HG03139 (cell line): ENCODE measurements at regions not wholly inside any gene's neighbourhood (a gene's known extent, or its start where the extent isn't known, plus 50 kb on each side); places are given as distances from the start of the nearest gene placed in this dataset.

Experiments
- ATAC-seq: cut with Tn5 transposase; IDR thresholded peaks from one replicate; pipeline ENCODE4 v1.9.1; 2021; ENCODE audit not compliant: unreplicated experiment

DNA sequence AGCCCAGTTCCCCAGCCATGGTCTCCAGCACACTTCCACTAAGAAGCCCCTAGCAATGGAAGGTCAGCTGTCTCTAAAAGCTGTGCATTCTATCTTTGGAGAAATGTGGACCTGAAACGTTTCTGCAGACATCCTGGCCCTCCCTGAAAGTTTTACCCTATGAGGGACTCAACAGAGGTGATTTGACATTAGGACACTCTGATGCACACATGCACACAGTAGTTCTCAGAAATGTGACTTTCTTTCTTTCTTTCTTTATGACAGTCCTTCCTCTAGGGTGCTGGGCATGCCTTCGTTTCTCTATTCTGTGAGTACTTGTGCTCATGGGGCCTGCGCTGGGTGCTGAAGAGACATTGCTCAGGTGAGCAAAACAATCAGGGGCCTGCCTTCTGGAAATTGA is 857.3 kb downstream of the RNF144A start:
- ATAC-seq, result no peak

DNA sequence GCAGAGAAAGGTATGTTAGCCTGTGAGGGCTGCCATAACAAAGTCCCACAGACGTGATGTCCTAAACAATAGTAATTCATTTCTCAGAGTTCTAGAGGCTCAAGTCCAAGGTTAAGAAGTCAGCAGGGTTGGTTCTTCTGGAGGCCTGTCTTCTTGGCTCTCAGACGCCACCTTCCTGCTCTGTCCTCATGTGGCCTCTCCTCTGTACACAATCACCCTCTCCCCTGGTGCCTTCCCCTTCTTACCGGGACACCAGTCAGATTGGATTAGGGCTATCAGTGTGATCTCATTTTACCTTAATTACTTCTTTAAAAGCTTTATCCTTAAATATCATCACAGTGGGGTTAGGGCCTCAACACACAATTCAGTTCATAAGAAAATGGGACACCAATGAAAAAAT is 860.5 kb downstream of the RNF144A start:
- ATAC-seq, result no peak

DNA sequence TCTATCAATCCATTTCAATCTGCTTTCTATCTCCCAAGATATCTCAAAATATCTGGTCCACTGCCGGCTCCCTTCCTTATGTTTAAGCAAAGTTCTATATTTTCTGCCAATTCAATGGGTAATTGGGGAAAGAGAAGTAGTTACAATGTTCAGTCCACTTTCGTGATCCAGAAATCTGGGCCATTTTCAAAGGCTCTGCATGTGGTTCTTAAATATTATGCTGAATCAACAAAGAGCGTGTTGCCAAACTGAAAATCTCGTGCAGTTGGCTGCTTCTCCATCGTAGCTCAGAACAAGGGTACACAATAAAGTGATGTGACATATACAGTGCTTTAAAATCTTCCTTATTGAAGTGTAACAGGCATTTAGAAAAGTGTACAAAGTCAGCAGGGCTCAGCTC is 863.1 kb downstream of the RNF144A start:
- no peak for ATAC-seq

DNA sequence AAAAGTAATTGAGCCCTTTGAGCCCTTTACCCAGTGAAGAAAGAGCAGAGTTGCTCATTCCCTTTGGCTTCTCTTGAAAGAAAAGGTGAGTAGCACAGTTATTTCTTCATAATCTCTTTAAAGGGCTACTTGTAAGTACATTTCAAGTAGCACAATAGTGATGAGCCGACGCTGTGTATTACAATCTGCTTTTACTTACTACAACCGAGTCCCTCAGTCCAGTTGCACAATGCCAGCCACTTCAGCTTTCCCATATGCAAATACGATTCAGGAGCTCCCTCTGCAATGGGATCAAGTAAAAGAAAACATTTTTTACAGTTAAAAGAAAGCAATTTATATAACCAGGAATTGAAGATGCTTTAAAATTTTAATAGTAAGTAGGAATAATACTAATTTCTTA is 868.5 kb downstream of the RNF144A start:
- no peak for ATAC-seq

DNA sequence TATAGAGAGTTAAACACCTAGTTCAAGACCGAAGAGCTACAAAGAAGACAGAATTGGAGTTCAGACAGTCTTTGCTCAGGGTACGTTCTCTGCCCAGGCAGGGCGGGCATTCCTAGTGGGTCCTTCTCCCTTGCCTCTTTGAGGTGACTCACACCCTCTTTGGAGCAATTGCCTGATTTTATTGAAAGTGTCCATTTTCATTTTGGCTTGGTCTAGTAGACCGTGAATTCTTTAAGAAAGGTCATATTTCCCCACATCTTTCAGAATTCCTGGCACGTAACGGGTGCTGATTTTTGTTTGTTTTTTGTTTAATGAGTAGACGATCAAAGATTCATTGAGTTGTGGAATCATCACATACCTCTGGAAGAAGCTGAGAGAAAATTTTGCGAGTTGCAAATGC is 871.5 kb downstream of the RNF144A start:
- ATAC-seq, result no peak

DNA sequence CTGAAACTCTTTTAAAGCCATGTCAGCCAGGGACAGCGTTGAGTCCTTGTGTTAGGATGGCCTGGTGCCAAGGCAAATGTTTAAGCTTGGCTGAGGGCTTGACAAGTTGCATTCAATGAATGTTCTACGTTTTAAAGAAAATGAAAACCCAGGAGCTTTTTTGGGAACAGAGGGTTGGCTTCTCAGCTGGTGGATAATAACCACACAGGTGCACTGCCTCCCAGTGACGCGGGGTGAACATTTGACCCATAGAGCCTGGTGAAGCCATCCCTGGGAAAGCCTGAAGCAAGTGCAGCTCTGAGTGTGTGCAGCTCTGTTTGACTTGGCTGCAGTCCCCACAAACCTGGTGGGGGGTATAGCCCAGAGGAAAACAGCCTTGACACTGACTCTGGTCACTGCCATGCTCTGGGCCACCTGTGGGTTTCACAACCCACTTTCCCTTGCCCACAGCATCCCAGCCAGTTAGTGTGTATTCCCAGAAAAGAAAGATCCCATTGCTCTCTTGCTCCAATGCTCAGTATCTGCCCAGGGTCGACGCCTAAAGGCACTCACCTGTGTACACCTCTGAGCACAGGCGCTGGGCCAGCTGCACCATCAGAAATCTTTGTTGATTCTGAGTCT is 874.9 kb downstream of the RNF144A start:
- no peak for ATAC-seq

DNA sequence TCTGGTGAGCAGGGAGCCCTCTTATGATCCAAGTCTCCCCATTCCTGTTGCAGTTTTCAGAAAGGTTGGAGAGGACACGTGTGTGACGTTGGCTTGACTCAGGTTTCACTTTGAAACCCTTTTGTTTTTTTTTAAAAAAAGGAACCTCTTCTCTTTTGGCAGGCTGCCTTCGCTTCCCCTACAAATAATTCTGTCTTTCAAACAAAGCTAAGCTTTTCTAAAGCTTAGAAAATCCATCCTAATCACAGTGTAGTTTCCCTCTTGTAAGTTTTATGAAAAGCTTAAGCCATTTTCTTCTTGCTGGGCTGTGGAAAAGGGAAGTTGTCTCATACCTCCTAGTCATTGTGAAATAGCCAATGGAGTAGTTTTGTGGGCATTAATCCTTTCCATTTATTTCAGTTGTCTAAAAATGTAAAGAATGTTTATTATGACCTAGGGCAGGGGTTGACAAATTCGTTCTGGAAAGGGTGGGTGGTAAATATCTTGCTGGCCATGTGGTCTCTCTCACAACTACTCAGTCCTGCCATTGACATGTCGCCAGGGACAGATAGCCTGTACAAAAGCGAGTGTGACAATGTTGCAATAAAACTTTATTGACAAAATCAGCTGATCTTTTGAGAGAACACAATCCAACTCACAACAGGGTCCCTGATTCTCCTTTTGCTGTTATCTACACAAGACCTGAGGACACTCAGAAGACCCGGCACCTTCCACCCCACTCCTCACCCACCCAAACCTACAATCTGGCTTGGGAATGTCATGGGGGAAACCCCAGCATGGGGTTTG is 878.8 kb downstream of the RNF144A start:
- no peak for ATAC-seq

DNA sequence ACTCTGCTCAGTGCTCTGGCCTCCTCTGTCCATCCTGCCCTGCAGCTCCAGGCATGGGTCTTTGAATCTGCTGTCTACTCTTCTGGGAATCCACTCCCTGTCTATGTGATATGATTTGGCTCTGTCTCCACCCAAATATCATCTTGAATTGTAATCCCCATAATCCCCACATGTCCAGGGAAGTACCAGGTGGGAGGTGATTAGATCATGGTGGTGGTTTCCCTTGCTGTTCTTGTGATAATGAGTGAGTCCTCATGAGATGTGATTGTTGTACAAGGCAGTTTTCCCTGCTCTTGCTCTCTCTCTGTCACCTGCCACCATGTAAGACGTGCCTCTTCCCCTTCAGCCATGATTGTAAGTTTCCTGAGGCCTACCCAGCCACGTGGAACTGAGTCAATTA is 881.8 kb upstream of the ID2 start:
- ATAC-seq, result no peak

DNA sequence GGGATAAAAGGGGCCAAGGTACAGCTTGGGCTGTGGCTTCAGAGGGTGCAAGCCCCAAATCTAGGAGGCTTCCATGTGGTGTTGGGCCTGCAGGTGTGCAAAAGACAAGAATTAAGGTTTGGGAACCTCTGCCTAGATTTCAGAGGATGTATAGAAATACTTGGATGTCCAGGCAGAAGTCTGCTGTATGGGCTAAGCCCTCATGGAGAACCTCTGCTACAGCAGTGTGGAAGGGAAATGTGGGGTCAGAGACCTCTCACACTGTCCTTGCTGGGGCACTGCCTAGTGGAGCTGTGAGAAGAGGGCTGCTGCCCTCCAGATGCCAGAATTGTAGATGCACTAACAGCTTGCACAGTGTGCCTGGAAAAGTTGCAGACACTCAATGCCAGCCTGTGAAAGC is 880.6 kb upstream of the ID2 start:
- no peak for ATAC-seq

DNA sequence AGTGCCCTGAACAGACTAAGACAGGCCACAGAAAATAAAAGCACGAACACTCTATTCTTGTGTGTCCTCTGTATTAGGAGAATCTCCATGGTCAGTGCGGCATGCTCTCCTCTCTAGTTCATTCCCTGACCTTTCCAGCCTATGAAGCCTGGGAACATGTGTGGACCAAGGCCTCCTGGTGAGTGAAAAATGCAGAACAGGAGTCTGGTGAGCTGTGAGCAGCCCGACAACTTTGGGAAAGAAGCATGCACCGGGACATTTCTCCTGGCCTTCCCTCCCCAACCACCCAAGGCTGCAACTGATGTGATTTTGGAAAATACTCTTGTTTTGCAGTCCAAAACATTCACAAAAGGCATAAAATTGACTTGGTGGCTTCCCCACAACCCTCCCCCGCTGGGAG is 878.3 kb upstream of the ID2 start:
- no peak for ATAC-seq

DNA sequence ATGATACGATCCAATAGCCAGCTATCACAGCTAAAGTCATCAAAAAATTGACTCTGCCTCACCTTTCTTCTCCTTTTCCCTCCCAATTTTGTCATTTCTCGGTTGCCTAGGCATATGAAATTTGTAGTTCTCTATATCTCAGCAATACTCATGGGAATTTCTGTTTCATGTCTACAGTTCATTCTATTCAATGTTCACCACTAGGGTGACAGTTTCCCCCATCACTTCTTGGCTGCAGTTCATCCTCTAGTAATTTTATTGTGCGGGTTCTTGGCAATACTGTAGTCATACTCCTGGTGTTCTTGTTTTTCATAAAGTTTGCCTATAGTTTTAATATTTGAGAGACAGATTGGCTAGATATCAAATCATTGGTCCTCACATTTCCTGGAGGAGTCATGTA is 872.2 kb upstream of the ID2 start:
- no peak for ATAC-seq

DNA sequence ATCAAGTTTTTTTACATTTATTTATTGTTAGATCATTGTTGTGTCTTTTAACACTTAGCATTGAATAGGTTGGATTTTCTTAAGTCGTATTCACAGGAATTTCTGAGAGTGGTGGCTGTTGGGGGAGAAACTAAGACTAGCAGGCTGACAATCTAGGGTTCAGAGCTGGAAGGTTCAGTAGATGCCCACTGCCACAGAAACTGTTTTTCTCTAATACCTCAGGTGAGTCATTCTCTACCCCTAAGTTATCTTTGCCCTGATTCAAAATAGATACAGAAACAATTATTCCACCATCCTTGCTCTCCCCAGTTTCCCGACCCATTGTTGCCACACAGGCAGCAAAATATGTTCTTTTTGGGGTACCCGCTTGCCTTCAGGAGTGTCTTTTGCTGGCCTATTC is 870.8 kb upstream of the ID2 start:
- ATAC-seq, result no peak

DNA sequence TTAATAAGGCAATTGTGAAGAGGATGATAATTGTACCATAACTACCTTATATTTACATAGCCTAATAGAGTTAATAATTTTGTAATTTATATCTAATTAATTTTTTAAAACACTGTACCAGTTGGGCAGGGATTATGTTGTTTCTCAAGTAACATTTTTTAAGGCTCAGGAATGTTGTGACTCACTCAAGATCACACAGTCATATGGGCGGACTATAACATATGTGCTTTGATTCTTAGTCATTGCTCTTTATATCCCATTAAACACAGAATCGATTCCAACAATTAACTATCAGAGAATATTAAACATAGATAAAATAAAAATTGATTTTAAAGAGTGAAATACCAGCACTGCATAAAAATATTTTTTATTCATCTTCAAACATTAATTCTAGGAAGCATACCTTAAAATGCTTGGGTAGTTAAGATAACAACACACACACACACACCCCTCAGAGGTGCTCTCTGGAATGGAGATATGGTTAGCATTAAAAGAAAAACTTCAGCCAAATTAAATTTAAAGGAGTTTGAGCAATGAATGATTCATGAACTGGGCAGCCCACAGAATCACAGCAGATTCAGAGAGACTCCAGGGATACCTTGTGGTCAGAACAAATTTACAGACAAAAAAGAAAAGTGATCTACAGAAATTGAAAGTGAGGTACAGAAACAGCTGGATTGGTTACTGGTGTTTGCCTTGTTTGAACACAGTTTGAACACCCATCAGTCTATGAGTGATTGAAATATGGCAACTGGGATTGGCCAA is 869.4 kb upstream of the ID2 start:
- no peak for ATAC-seq

DNA sequence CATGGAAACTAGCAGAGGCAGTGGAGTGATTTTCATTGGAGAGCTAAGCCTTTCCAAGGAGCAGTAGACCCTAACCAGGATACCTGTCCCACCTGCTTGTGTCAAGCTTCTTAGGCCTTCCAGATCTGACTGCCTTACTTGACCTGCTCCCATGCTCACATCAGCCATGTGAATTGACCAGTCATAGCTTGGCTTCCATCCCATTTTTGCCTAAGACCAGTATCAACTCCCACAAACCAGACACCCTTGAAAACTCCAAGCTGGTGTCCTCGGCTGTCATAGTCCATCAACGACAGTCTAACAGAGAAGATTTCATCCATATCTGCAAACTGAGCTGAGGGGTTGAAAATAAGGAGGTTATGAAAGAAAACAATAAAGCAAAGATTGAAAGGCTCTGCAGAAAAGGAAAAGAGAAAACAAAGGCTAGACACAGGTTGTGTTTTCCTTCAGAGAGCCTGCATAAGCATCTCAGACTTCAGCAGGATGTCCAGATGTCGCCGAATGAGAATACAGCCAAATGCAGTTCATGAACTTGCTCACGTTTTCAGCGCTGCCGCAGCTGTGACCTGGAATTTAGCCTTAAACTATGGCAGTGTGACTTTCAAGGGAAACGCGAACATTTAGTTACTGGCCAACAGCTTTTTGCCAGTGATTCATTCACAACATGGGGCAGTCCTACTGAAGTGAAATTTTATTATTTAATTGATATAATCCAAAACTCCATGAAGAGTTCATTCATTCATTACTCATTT is 868.1 kb upstream of the ID2 start:
- no peak for ATAC-seq

DNA sequence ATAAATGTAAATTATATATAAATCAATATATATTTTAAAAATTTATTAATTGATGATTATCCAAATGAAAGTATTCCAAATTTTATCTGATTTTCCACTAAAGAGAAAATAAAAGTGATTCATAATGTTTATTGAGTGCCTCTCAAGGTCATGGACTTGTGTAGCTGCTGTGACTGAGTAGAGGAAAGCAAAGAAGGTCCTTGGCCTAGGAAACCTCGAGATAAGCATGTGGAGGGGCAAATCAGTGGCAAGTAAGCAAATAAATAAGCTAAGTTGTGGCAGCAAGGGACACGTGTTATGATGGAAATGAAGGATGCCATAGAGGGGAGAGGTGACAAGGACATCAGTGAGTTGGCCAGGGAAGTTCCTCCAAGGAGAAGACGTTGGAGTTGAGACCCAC is 866.1 kb upstream of the ID2 start:
- ATAC-seq, result no peak

DNA sequence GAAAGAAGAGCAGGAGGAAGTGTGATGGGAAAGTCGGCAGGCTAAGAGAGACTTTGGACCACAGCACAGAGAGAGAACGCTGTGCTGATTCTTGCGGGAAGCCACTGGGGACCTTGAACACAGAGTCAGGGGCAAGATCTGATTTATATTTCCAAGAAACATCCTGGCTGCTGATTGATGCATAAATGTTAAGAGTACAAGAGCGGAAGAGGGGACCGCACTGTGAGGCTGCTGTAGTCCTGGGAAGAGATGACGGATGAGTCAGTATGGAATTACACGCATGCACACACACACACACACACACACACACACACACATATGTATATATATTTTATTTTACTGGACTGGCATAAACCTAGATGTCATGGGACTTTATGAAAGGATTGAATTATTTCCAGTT is 865.6 kb upstream of the ID2 start:
- no peak for ATAC-seq

DNA sequence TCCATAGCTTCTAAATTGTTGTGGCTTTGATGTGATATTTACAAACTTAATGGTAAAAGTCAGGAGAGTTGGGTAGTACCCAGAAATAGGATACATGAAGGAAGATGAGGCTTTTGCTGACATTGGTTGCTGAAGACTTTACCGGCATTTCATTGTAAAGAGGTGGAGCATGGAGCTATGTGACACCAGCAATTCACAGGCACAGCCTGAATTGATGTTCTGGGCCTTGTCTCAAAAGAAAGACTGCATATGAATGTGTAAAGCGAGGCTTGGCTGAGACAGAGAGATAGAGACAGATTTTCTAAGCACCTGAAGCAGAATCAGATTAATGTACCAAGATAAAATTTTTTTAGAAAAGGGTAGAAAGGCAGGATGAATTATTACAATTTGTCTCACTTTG is 864.9 kb upstream of the ID2 start:
- ATAC-seq, result no peak

DNA sequence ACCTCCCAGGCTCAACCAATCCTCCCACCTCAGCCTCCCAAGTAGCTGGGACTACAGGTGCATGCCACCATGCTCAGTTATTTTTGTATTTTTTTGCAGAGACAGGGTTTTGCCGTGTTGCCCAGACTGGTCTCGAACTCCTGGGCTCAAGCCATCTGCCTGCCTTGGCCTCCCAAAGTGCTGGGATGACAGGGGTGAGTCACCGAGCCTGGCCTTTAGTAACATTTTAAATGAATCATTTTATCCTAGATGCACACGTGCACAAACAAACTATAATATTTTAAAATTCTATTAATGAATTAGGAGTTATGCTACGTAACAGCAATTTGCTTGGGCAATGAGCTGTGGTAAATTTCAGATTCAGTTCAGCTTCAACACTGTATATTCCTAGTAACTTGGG is 862.5 kb upstream of the ID2 start:
- ATAC-seq, result no peak

DNA sequence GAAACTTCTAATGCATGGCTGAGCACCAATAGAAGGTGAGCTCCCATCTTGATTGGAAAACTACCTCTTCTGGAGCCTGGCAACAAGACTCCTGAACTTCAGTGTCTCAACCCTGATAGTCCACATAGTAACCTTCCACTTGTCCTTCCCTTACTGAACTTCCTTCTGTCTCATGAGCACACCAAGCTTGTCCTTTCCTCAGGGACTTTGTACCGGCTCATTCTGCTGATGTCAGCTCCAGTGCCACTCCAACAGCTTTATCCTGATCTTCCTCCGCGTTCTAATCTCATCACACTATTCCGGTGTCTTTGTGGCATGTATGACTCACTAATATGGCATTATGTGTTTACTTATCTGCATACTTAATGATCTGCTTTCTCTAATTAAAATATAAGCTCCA is 862.0 kb upstream of the ID2 start:
- no peak for ATAC-seq

DNA sequence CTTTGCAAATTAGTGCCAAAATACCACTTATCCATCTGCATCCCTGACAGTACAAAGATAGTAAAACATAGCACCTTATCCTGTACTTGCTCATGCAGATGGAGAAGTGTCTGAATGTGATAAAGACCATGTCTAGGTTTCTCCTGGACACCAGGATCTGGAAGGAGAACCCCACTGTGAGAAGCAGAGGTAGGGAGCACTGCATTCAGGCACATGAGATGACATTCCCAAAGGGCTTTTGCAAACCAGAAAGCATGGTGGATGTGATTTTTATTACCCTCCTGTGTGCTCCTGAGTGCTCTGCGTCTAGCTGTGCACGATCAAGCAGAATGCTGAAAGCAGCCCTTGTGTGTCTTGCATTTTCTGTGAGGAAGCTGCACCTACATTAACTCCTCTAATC is 857.6 kb upstream of the ID2 start:
- ATAC-seq, result no peak

DNA sequence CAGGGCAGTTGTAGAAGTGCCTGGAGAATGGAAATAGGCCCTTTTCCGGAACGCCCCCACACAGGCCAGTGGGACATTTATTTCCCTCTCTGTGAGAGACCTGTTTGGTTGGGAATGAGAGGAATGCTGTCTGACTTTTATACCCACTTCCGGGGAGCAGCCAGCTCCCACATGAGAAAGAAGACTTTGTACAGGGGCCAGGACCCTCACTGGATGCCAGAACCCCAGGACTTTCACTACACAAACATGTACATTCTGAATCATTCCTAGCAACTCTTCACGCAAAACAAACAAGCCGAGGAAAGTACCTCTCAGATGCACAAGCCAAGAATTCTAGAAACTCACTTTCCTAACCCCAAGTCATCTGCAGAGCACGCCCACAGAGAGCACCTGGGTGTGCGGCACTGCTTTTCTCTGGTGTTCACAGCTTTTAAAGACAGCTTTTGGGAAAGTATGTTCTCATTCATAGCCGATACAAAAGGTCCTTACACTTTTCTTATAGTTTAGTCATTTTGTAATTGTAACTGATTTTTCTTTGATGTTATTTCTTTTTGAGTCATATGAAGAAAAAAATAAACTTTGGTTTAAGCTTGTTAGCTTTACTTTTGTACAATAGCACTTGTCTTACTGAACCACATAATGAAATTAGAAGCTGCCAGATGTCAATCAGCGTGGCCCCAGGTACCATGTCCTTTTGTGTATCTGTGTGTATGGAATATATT is 856.1 kb upstream of the ID2 start:
- ATAC-seq, result no peak
